HEK293 (cell line): ENCODE measurements at regions not wholly inside any gene's neighbourhood (a gene's known extent, or its start where the extent isn't known, plus 50 kb on each side); places are given as distances from the start of the nearest gene placed in this dataset.

ENCODE experiments used
- CTCF ChIA-PET: fragments of 350-600 bp; formaldehyde crosslinking; extraction: SDS; loops from one replicate; lab custom pipeline; 2021; ENCODE audit warnings: antibody characterized with exemption; lab: Yijun Ruan, JAX
- POLR2A ChIA-PET: fragments of 300-600 bp; formaldehyde crosslinking; extraction: SDS; loops from one replicate; lab custom pipeline; 2020; ENCODE audit warnings: antibody characterized with exemption, inconsistent platforms; lab: Yijun Ruan, JAX
- H3K27ac ChIP-seq: fragments of 200-500 bp; sonication (Bioruptor generic); 2 replicates; pipeline ENCODE4 v1.5.1; 2014; ENCODE audit warnings: low read depth, low read length, control low read depth, inconsistent platforms; ENCODE audit errors: extremely low read depth
- H3K36me3 ChIP-seq, 2 experiments: fragments of 200-500 bp in 1 of 2; sonication (Bioruptor generic) in 1 of 2; 1 replicate in 1 of 2; 2 replicates in 1 of 2; pipeline ENCODE4 v1.5.1; 2014 to 2017; ENCODE audit warnings: inconsistent platforms in 2 of 2, low read length in 2 of 2; ENCODE audit not compliant: control insufficient read depth in 2 of 2, insufficient read depth in 1 of 2
- H3K4me1 ChIP-seq: fragments of 200-500 bp; sonication (Bioruptor generic); 2 replicates; pipeline ENCODE4 v1.5.1; 2014; ENCODE audit warnings: mild to moderate bottlenecking, low read length, inconsistent platforms; ENCODE audit not compliant: control insufficient read depth, insufficient read depth
- H3K4me3 ChIP-seq: 2 replicates; pipeline ENCODE4 v1.5.1; 2011; ENCODE audit warnings: low read depth, mild to moderate bottlenecking, control low read depth, low read length, moderate library complexity
- H3K9me3 ChIP-seq: fragments of 200-500 bp; sonication (Bioruptor generic); 2 replicates; pipeline ENCODE4 v1.5.1; 2014; ENCODE audit warnings: low read depth, low read length, inconsistent platforms; ENCODE audit not compliant: control insufficient read depth, insufficient read depth
- FEZF1 ChIP-seq: fragments of 450-650 bp; formaldehyde crosslinking; IDR thresholded peaks from 2 replicates; pipeline ENCODE4 v1.5.1; 2016; ENCODE audit warnings: missing biosample characterization, missing genetic modification characterization
- HOXA7 ChIP-seq: sonication (generic); formaldehyde crosslinking; IDR thresholded peaks from 2 replicates; pipeline ENCODE4 v1.8.1; 2022; ENCODE audit warnings: missing genetic modification reagents, borderline replicate concordance
- KLF16 ChIP-seq: fragments of 450-650 bp; formaldehyde crosslinking; IDR thresholded peaks from 2 replicates; pipeline ENCODE4 v1.5.1; 2017; ENCODE audit warnings: missing biosample characterization, missing genetic modification characterization
- REST ChIP-seq: fragments of 450-650 bp; formaldehyde crosslinking; IDR thresholded peaks from 2 replicates; pipeline ENCODE4 v1.5.1; 2016; ENCODE audit warnings: missing biosample characterization, missing genetic modification characterization
- SCRT1 ChIP-seq: fragments of 450-650 bp; formaldehyde crosslinking; IDR thresholded peaks from 2 replicates; pipeline ENCODE4 v1.5.1; 2016; ENCODE audit warnings: missing biosample characterization, missing genetic modification characterization, borderline replicate concordance
- ZFP3 ChIP-seq: fragments of 450-650 bp; formaldehyde crosslinking; IDR thresholded peaks from 2 replicates; pipeline ENCODE4 v1.5.1; 2016; ENCODE audit warnings: low read depth, missing biosample characterization, missing genetic modification characterization
- ZIC2 ChIP-seq: fragments of 450-650 bp; formaldehyde crosslinking; IDR thresholded peaks from 2 replicates; pipeline ENCODE4 v1.5.1; 2016; ENCODE audit warnings: missing biosample characterization, missing genetic modification characterization
- ZNF776 ChIP-seq: fragments of 450-650 bp; formaldehyde crosslinking; IDR thresholded peaks from 2 replicates; pipeline ENCODE4 v1.5.0; 2017; ENCODE audit warnings: missing biosample characterization, missing genetic modification characterization, borderline replicate concordance
- ZSCAN4 ChIP-seq: fragments of 450-650 bp; formaldehyde crosslinking; IDR thresholded peaks from 2 replicates; pipeline ENCODE4 v1.5.1; 2017; ENCODE audit warnings: missing biosample characterization, missing genetic modification characterization
- TF ChIP-seq, protein P1 (sequence below): fragments of 450-650 bp; formaldehyde crosslinking; conservative IDR thresholded peaks from 2 replicates; pipeline ENCODE4 v1.5.1; 2016; ENCODE audit warnings: low read depth, missing biosample characterization, missing genetic modification characterization
- TF ChIP-seq, protein P2 (sequence below): fragments of 450-650 bp; formaldehyde crosslinking; IDR thresholded peaks from 2 replicates; pipeline ENCODE4 v1.5.1; 2016; ENCODE audit warnings: missing biosample characterization, missing genetic modification characterization
- TF ChIP-seq, protein P3 (sequence below): fragments of 450-650 bp; formaldehyde crosslinking; IDR thresholded peaks from 2 replicates; pipeline ENCODE4 v1.5.1; 2016; ENCODE audit warnings: missing biosample characterization, missing genetic modification characterization
- TF ChIP-seq, protein P4 (sequence below): fragments of 450-650 bp; formaldehyde crosslinking; IDR thresholded peaks from 2 replicates; pipeline ENCODE4; 2016; ENCODE audit warnings: missing biosample characterization, missing genetic modification characterization

GRCh38 chr15:93294066-93294465, 205.1 kb upstream of the RGMA start (continued):
- TF ChIP-seq, protein P1, sequence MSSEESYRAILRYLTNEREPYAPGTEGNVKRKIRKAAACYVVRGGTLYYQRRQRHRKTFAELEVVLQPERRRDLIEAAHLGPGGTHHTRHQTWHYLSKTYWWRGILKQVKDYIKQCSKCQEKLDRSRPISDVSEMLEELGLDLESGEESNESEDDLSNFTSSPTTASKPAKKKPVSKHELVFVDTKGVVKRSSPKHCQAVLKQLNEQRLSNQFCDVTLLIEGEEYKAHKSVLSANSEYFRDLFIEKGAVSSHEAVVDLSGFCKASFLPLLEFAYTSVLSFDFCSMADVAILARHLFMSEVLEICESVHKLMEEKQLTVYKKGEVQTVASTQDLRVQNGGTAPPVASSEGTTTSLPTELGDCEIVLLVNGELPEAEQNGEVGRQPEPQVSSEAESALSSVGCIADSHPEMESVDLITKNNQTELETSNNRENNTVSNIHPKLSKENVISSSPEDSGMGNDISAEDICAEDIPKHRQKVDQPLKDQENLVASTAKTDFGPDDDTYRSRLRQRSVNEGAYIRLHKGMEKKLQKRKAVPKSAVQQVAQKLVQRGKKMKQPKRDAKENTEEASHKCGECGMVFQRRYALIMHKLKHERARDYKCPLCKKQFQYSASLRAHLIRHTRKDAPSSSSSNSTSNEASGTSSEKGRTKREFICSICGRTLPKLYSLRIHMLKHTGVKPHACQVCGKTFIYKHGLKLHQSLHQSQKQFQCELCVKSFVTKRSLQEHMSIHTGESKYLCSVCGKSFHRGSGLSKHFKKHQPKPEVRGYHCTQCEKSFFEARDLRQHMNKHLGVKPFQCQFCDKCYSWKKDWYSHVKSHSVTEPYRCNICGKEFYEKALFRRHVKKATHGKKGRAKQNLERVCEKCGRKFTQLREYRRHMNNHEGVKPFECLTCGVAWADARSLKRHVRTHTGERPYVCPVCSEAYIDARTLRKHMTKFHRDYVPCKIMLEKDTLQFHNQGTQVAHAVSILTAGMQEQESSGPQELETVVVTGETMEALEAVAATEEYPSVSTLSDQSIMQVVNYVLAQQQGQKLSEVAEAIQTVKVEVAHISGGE (tag by site-specific recombination), result no peak
- TF ChIP-seq, all 188 proteins: peak for 0

DNA sequence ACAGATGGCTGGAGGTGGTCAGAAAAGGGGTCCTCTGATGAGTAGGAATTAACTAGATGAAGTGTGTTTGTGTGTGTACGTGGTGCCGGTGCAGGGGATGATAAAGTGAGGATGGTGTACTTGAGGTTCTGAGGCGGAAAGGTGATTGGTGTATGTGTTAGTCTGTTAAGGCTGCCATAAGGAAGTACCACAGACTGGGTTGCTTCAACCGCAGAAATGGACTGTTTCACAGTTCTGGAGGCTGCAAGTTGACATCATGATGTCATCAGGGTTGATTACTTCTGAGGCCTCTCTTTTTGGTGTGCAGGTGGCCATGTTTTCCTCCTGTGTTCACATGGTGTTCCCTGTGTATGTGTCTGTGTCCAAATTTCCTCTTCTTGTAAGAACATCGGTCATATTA, 202.4 kb upstream of the RGMA start:
- H3K4me1 ChIP-seq, result no peaks in the 10 kb centered on the region
- no peak overlapping the region for H3K4me3 ChIP-seq
- H3K27ac ChIP-seq, result no peak overlapping the region
- ChIA-PET POLR2A (no interaction called here), CTCF (no interaction called here)
- H3K36me3 ChIP-seq, result no peaks in the 10 kb centered on the region
- TF ChIP-seq ZFP3 (tag by site-specific recombination) (no peak), SCRT1 (no peak), KLF16 (no peak), ZIC2 (tag by site-specific recombination) (no peak), HOXA7 (no peak), REST (no peak), ZSCAN4 (tag by site-specific recombination) (no peak), ZNF776 (tag by site-specific recombination) (no peak), FEZF1 (tag by site-specific recombination) (no peak)
- TF ChIP-seq, protein P2, sequence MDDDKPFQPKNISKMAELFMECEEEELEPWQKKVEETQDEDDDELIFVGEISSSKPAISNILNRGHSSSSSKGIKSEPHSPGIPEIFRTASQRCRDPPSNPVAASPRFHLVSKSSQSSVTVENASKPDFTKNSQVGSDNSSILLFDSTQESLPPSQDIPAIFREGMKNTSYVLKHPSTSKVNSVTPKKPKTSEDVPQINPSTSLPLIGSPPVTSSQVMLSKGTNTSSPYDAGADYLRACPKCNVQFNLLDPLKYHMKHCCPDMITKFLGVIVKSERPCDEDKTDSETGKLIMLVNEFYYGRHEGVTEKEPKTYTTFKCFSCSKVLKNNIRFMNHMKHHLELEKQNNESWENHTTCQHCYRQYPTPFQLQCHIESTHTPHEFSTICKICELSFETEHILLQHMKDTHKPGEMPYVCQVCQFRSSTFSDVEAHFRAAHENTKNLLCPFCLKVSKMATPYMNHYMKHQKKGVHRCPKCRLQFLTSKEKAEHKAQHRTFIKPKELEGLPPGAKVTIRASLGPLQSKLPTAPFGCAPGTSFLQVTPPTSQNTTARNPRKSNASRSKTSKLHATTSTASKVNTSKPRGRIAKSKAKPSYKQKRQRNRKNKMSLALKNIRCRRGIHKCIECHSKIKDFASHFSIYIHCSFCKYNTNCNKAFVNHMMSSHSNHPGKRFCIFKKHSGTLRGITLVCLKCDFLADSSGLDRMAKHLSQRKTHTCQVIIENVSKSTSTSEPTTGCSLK (tag by site-specific recombination), result no peak
- TF ChIP-seq, protein P3, sequence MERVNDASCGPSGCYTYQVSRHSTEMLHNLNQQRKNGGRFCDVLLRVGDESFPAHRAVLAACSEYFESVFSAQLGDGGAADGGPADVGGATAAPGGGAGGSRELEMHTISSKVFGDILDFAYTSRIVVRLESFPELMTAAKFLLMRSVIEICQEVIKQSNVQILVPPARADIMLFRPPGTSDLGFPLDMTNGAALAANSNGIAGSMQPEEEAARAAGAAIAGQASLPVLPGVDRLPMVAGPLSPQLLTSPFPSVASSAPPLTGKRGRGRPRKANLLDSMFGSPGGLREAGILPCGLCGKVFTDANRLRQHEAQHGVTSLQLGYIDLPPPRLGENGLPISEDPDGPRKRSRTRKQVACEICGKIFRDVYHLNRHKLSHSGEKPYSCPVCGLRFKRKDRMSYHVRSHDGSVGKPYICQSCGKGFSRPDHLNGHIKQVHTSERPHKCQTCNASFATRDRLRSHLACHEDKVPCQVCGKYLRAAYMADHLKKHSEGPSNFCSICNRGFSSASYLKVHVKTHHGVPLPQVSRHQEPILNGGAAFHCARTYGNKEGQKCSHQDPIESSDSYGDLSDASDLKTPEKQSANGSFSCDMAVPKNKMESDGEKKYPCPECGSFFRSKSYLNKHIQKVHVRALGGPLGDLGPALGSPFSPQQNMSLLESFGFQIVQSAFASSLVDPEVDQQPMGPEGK (tag by site-specific recombination), result no peak
- TF ChIP-seq, protein P4, sequence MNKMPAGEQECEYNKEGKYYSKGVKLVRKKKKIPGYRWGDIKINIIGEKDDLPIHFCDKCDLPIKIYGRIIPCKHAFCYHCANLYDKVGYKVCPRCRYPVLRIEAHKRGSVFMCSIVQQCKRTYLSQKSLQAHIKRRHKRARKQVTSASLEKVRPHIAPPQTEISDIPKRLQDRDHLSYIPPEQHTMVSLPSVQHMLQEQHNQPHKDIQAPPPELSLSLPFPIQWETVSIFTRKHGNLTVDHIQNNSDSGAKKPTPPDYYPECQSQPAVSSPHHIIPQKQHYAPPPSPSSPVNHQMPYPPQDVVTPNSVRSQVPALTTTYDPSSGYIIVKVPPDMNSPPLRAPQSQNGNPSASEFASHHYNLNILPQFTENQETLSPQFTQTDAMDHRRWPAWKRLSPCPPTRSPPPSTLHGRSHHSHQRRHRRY (tag by site-specific recombination), result no peak
- H3K9me3 ChIP-seq, result no peaks in the 10 kb centered on the region
